ENCODE measurements at regions not wholly inside any gene's neighbourhood (a gene's known extent, or its start where the extent isn't known, plus 50 kb on each side); places are given as distances from the start of the nearest gene placed in this dataset.
"Not testable (repeated sequence)": the region's sequence is repeated elsewhere in the genome, so short reads cannot be mapped to it uniquely, and the experiment has no call there.

DNA sequence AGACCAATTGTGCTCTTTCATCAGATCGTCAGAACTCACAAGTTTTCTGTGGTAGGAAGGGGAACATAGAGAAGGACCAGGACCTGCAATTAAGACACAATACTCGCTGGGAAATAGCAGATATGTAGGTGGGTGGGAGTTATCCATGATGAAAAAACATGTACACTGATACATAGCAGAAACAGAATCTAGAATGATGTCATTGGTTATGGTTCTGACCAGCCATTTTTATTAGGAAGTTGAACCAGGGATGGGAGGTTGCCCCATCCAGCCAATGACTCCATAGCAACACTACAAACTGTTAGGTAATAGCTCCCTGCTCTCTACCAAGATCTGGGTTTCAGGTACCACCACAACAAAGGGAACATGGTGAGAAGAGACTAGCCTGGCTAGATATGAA, 393.5 kb upstream of the PBX1 start:
- H3K36me3 ChIP-seq (ENCODE audit: insufficient read depth, low read length), result no peaks in the 10 kb centered on the region
- no peaks in the 10 kb centered on the region for H4K20me1 ChIP-seq (ENCODE audit: insufficient read depth, low read length)
- no peak overlapping the region for H3K27ac Mint-ChIP-seq (ENCODE audit: unreplicated experiment)
- no peak overlapping the region for H3K4me2 ChIP-seq (ENCODE audit: low read length)
- no peaks in the 10 kb centered on the region for H3K79me2 ChIP-seq (ENCODE audit: insufficient read depth, low read length)
- no peaks in the 10 kb centered on the region for H3K36me3 Mint-ChIP-seq (ENCODE audit: low read depth, unreplicated experiment)
- no peaks in the 10 kb centered on the region for H3K27me3 Mint-ChIP-seq (ENCODE audit: low read depth, unreplicated experiment)
- H3K9me3 ChIP-seq (ENCODE audit: insufficient read depth, low read depth, low read length), result no peaks in the 10 kb centered on the region
- no peak overlapping the region for H3K4me3 Mint-ChIP-seq (ENCODE audit: unreplicated experiment)
- no peaks in the 10 kb centered on the region for H3K4me1 ChIP-seq (ENCODE audit: insufficient read depth, low read length)
- FAIRE-seq (no peak), DNase-seq (ENCODE audit: low read depth) (no peak)
- no peak overlapping the region for H3K9ac ChIP-seq (ENCODE audit: low read length)
- H3K27ac ChIP-seq (ENCODE audit: low read depth, low read length), result no peak overlapping the region
- no peak overlapping the region for H3K4me3 ChIP-seq (ENCODE audit: insufficient read depth, low read depth, low read length)
- no peak overlapping the region for H2AFZ ChIP-seq (ENCODE audit: low read depth, low read length)
- no peaks in the 10 kb centered on the region for H3K27me3 ChIP-seq (ENCODE audit: insufficient read depth, low read length)
- TF ChIP-seq, protein P1, sequence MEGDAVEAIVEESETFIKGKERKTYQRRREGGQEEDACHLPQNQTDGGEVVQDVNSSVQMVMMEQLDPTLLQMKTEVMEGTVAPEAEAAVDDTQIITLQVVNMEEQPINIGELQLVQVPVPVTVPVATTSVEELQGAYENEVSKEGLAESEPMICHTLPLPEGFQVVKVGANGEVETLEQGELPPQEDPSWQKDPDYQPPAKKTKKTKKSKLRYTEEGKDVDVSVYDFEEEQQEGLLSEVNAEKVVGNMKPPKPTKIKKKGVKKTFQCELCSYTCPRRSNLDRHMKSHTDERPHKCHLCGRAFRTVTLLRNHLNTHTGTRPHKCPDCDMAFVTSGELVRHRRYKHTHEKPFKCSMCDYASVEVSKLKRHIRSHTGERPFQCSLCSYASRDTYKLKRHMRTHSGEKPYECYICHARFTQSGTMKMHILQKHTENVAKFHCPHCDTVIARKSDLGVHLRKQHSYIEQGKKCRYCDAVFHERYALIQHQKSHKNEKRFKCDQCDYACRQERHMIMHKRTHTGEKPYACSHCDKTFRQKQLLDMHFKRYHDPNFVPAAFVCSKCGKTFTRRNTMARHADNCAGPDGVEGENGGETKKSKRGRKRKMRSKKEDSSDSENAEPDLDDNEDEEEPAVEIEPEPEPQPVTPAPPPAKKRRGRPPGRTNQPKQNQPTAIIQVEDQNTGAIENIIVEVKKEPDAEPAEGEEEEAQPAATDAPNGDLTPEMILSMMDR (IDR thresholded peaks at IDR 0.05; ENCODE audit: insufficient read depth, low read depth, low read length), result no peak
- TF ChIP-seq EZH2 (IDR thresholded peaks at IDR 0.05; ENCODE audit: insufficient read depth, low read length), result no peak
- H3K9me3 Mint-ChIP-seq (ENCODE audit: unreplicated experiment), result no peaks in the 10 kb centered on the region
- H3K4me1 Mint-ChIP-seq (ENCODE audit: low read depth, unreplicated experiment), result no peaks in the 10 kb centered on the region

DNA sequence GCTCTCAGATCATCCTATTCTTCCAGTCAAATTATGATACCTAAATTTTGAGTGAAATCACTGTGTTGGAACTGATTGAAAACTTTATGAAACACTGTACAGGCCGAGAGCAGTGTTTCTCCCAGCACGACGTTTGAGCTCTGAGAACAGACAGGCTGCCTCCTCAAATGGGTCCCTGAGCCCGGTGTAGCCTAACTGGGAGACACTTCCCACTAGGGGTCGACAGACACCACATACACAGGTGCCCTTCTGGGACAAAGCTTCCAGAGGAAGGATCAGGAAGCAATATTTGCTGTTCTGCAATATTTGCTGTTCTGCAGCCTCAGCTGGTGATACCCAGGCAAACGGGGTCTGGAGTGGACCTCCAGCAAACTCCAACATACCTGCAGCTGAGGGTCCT, 392.5 kb upstream of the PBX1 start:
- H3K36me3 Mint-ChIP-seq (ENCODE audit: low read depth, unreplicated experiment); H3K4me3 Mint-ChIP-seq (ENCODE audit: unreplicated experiment): not testable (repeated sequence)

DNA sequence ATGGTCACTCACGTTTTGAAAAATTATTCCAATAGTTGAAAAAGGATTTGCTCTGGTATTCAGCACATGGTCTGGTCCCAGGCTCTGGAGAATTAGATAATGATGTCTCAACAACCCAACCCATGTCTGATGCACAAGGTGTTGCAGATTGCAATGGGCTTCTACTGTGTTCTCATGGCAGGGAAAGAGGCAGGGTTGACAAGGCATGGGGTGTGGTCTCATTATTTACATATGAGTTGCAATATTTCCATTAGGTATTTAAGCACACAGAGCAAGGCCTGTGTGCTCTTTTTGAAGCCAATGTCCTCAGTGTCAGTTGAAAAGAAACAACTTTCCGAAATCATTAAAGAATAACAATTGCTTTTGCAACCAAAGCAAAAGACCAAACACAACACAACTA, 381.9 kb upstream of the PBX1 start:
- Histone ChIP-seq H3K79me2 (ENCODE audit: insufficient read depth, low read length) (no peaks in the 10 kb centered on the region), H4K20me1 (ENCODE audit: insufficient read depth, low read length) (no peaks in the 10 kb centered on the region), H3K27ac (ENCODE audit: low read depth, low read length) (no peak overlapping the region), H3K36me3 (ENCODE audit: insufficient read depth, low read length) (no peaks in the 10 kb centered on the region), H3K4me3 (ENCODE audit: insufficient read depth, low read depth, low read length) (no peak overlapping the region), H3K4me2 (ENCODE audit: low read length) (no peak overlapping the region), H3K9ac (ENCODE audit: low read length) (no peak overlapping the region), H2AFZ (ENCODE audit: low read depth, low read length) (no peak overlapping the region), H3K27me3 (ENCODE audit: insufficient read depth, low read length) (no peaks in the 10 kb centered on the region), H3K9me3 (ENCODE audit: insufficient read depth, low read depth, low read length) (no peaks in the 10 kb centered on the region), H3K4me1 (ENCODE audit: insufficient read depth, low read length) (no peaks in the 10 kb centered on the region)
- no peak overlapping the region for H3K4me3 Mint-ChIP-seq (ENCODE audit: unreplicated experiment)
- H3K27me3 Mint-ChIP-seq (ENCODE audit: low read depth, unreplicated experiment), result no peaks in the 10 kb centered on the region
- TF ChIP-seq, protein P1 (IDR thresholded peaks at IDR 0.05; ENCODE audit: insufficient read depth, low read depth, low read length), result no peak
- TF ChIP-seq EZH2 (IDR thresholded peaks at IDR 0.05; ENCODE audit: insufficient read depth, low read length), result no peak
- FAIRE-seq (no peak), DNase-seq (ENCODE audit: low read depth) (no peak)
- H3K9me3 Mint-ChIP-seq (ENCODE audit: unreplicated experiment), result no peaks in the 10 kb centered on the region
- no peak overlapping the region for H3K27ac Mint-ChIP-seq (ENCODE audit: unreplicated experiment)
- no peaks in the 10 kb centered on the region for H3K4me1 Mint-ChIP-seq (ENCODE audit: low read depth, unreplicated experiment)
- no peaks in the 10 kb centered on the region for H3K36me3 Mint-ChIP-seq (ENCODE audit: low read depth, unreplicated experiment)

More for the DNA sequence above, 392.5 kb upstream of the PBX1 start:
- H3K4me1 ChIP-seq (ENCODE audit: insufficient read depth, low read length); H3K27ac Mint-ChIP-seq (ENCODE audit: unreplicated experiment); H3K27me3 Mint-ChIP-seq (ENCODE audit: low read depth, unreplicated experiment); H2AFZ ChIP-seq (ENCODE audit: low read depth, low read length); H3K4me1 Mint-ChIP-seq (ENCODE audit: low read depth, unreplicated experiment); H3K27me3 ChIP-seq (ENCODE audit: insufficient read depth, low read length); H3K79me2 ChIP-seq (ENCODE audit: insufficient read depth, low read length); H3K36me3 ChIP-seq (ENCODE audit: insufficient read depth, low read length); H3K4me3 ChIP-seq (ENCODE audit: insufficient read depth, low read depth, low read length); H3K9ac ChIP-seq (ENCODE audit: low read length); H3K9me3 ChIP-seq (ENCODE audit: insufficient read depth, low read depth, low read length); H4K20me1 ChIP-seq (ENCODE audit: insufficient read depth, low read length); H3K9me3 Mint-ChIP-seq (ENCODE audit: unreplicated experiment); H3K4me2 ChIP-seq (ENCODE audit: low read length); DNase-seq (ENCODE audit: low read depth); H3K27ac ChIP-seq (ENCODE audit: low read depth, low read length); FAIRE-seq: not testable (repeated sequence)

Measured in astrocyte (in vitro differentiated cells and primary cell).